K562 (cell line): ENCODE measurements at regions not wholly inside any gene's neighbourhood (a gene's known extent, or its start where the extent isn't known, plus 50 kb on each side); places are given as distances from the start of the nearest gene placed in this dataset.

Source experiments
- ATF2 ChIP-seq: sonication (generic); formaldehyde crosslinking; IDR thresholded peaks from 2 replicates; pipeline ENCODE4 v1.8.1; 2022; ENCODE audit warnings: missing genetic modification reagents
- CTCF ChIP-seq, 3 experiments: IDR thresholded peaks in 2 of 3; conservative IDR thresholded peaks in 1 of 3; 2 replicates each; pipeline ENCODE4 v1.5.1; 2011 to 2012; ENCODE audit warnings: low read length in 3 of 3, mild to moderate bottlenecking in 3 of 3, control low read depth in 2 of 3, improper control_type of control experiment in 1 of 3, inconsistent platforms in 1 of 3, low read depth in 1 of 3, mixed read lengths in 1 of 3, moderate library complexity in 1 of 3; ENCODE audit not compliant: insufficient read depth in 2 of 3
- ETV6 ChIP-seq, 3 experiments: fragments of 150-350 bp in 1 of 3; sonication (generic) in 1 of 3; formaldehyde crosslinking in 1 of 3; IDR thresholded peaks; 2 replicates each; pipeline versions ENCODE4 v1.6.1 to v1.8.0; 2014 to 2022; ENCODE audit warnings: borderline replicate concordance in 2 of 3, low read depth in 2 of 3, antibody characterized with exemption in 1 of 3, low read length in 1 of 3, mild to moderate bottlenecking in 1 of 3, missing genetic modification reagents in 1 of 3
- FOXP4 ChIP-seq: sonication (generic); formaldehyde crosslinking; IDR thresholded peaks from 2 replicates; pipeline ENCODE4 v1.8.0; 2022; ENCODE audit warnings: mild to moderate bottlenecking, missing genetic modification reagents, borderline replicate concordance
- HNRNPH1 ChIP-seq: fragments of 200-400 bp; formaldehyde crosslinking; optimal IDR thresholded peaks from 2 replicates; pipeline ENCODE3; 2017; ENCODE audit warnings: low read depth, mild to moderate bottlenecking, low read length, moderate library complexity
- MEIS2 ChIP-seq: fragments of 450-650 bp; IDR thresholded peaks from 2 replicates; pipeline ENCODE4 v1.6.1; 2014; ENCODE audit warnings: mild to moderate bottlenecking; ENCODE audit not compliant: partially characterized antibody
- NBN ChIP-seq: fragments of 450-650 bp; IDR thresholded peaks from 2 replicates; pipeline ENCODE4 v1.6.1; 2016; ENCODE audit warnings: low read depth, mild to moderate bottlenecking
- SMAD3 ChIP-seq: fragments of 450-650 bp; formaldehyde crosslinking; conservative IDR thresholded peaks from 2 replicates; pipeline ENCODE4 v1.4.0; 2020; ENCODE audit warnings: mild to moderate bottlenecking

- TF ChIP-seq FOXP4: no peak
- no peak for TF ChIP-seq MEIS2
- TF ChIP-seq CTCF (IDR thresholded peaks at IDR 0.05 in 2 of 3, conservative IDR thresholded peaks at IDR 0.05 in 1 of 3; ENCODE audit: insufficient read depth in 2 of 3, low read depth in 1 of 3, low read length in 3 of 3): no peak
- TF ChIP-seq SMAD3 (CRISPR knock-in tag): no peak
- no peak for TF ChIP-seq ETV6 (IDR thresholded peaks at IDR 0.05; ENCODE audit: borderline replicate concordance in 1 of 2, low read depth in 2 of 2, low read length in 1 of 2)
- TF ChIP-seq ETV6 (CRISPR knock-in tag; IDR thresholded peaks at IDR 0.05; ENCODE audit: borderline replicate concordance): no peak
- TF ChIP-seq NBN: no peak
- TF ChIP-seq ATF2 (CRISPR knock-in tag): no peak
- no peak for TF ChIP-seq HNRNPH1
Measured at GRCh38 chr2:16365366-16365765, 300.3 kb downstream of the CYRIA start.
